ENCODE measurements at regions not wholly inside any gene's neighbourhood (a gene's known extent, or its start where the extent isn't known, plus 50 kb on each side); places are given as distances from the start of the nearest gene placed in this dataset.

DNA sequence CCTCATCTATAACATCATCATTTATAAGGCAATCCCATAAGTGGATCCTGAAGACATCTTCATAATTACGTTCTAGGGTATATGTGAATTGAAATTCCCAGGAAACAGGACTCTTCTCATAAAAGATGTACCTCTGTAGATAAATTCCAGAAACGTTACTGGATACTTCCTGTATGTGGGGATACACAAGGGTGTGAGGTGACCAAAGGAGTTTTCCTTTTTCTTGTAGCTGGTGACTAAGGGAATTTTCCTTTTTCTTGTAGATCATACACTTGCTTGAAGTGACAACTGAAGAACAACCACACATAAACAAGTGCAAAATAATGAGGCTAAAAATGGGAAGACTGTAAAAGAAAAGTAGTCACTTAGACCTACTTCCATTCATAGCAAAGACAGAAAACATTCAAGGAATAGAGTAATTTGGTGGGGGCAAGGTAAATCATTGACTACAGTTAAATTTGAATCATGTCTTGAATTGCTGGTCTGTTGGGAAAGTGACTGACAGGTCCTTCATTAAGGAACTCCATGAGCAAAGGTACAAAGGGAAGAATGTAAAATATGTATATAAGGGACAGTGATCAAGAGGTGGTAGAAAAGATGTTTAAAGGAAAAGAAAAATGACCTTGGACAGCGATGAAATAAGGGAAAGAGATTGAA, 53.2 kb upstream of the UBE2E3 start:
- DNase-seq (ENCODE audit: low spot score): no peak
- CTCF ChIA-PET: no interaction called here
- TF ChIP-seq, protein P1, sequence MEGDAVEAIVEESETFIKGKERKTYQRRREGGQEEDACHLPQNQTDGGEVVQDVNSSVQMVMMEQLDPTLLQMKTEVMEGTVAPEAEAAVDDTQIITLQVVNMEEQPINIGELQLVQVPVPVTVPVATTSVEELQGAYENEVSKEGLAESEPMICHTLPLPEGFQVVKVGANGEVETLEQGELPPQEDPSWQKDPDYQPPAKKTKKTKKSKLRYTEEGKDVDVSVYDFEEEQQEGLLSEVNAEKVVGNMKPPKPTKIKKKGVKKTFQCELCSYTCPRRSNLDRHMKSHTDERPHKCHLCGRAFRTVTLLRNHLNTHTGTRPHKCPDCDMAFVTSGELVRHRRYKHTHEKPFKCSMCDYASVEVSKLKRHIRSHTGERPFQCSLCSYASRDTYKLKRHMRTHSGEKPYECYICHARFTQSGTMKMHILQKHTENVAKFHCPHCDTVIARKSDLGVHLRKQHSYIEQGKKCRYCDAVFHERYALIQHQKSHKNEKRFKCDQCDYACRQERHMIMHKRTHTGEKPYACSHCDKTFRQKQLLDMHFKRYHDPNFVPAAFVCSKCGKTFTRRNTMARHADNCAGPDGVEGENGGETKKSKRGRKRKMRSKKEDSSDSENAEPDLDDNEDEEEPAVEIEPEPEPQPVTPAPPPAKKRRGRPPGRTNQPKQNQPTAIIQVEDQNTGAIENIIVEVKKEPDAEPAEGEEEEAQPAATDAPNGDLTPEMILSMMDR (conservative IDR thresholded peaks at IDR 0.05; ENCODE audit: low read depth): no peak
- POLR2A ChIA-PET (ENCODE audit: low non-redundant PET): no interaction called here
- H3K27ac ChIP-seq: no peak overlapping the region

- CTCF ChIA-PET: no interaction called here
- POLR2A ChIA-PET (ENCODE audit: low non-redundant PET): no interaction called here
Observed at GRCh38 chr2:180925700-180926099, 54.7 kb upstream of the UBE2E3 start.

DNA sequence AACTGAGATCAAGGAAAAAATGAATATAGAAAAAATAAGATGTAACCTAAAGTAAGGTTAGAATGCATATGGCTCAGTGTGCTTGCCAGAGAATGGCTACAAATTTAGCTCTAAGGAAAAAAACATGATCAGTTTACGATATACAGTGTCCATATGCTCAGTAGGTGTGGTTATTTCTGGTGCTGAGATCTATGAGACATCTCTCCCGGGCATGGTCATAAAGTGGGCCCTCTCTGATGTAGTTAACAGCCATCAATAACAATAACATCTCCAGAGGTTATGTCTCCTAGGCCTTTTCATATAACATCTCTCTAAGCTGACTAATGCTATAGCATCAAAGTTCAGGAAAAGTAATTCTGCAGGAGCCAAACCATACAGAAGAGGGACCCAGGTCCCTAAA, 56.3 kb upstream of the UBE2E3 start:
- POLR2A ChIA-PET (ENCODE audit: low non-redundant PET): no interaction called here
- CTCF ChIA-PET: no interaction called here
- no peak overlapping the region for H3K27ac ChIP-seq
- TF ChIP-seq, protein P1 (conservative IDR thresholded peaks at IDR 0.05; ENCODE audit: low read depth): no peak
- no peak for DNase-seq (ENCODE audit: low spot score)

More at GRCh38 chr2:180925700-180926099, 54.7 kb upstream of the UBE2E3 start:
- no peak for DNase-seq (ENCODE audit: low spot score)
- TF ChIP-seq, protein P1 (conservative IDR thresholded peaks at IDR 0.05; ENCODE audit: low read depth): no peak
- no peak overlapping the region for H3K27ac ChIP-seq

- no peak for DNase-seq (ENCODE audit: low spot score)
- TF ChIP-seq, protein P1 (conservative IDR thresholded peaks at IDR 0.05; ENCODE audit: low read depth): no peak
- ChIA-PET CTCF (no interaction called here), POLR2A (ENCODE audit: low non-redundant PET) (no interaction called here)
- no peak overlapping the region for H3K27ac ChIP-seq
Observed at GRCh38 chr2:180910831-180911665, 69.4 kb upstream of the UBE2E3 start.

- TF ChIP-seq, protein P1 (conservative IDR thresholded peaks at IDR 0.05; ENCODE audit: low read depth): no peak
- no peak overlapping the region for H3K27ac ChIP-seq
- ChIA-PET POLR2A (ENCODE audit: low non-redundant PET) (no interaction called here), CTCF (no interaction called here)
- peak; percentile 18 for DNase-seq (ENCODE audit: low spot score)
Observed at GRCh38 chr2:180907731-180908130, 72.7 kb upstream of the UBE2E3 start.

GRCh38 chr2:180905461-180905860, 74.9 kb upstream of the UBE2E3 start:
- TF ChIP-seq, protein P1 (conservative IDR thresholded peaks at IDR 0.05; ENCODE audit: low read depth): no peak
- DNase-seq (ENCODE audit: low spot score): no peak
- CTCF ChIA-PET: no interaction called here
- POLR2A ChIA-PET (ENCODE audit: low non-redundant PET): no interaction called here
- no peak overlapping the region for H3K27ac ChIP-seq
